ENCODE measurements at regions not wholly inside any gene's neighbourhood (a gene's known extent, or its start where the extent isn't known, plus 50 kb on each side); places are given as distances from the start of the nearest gene placed in this dataset.

GRCh38 chr10:69728335-69728870 lies 73.3 kb upstream of the COL13A1 start:
- H3K36me3 ChIP-seq (ENCODE audit: control insufficient read depth, insufficient read depth, low read length) = no peaks in the 10 kb centered on the region
- intact Hi-C loops (cut with micrococcal nuclease) = no loop called here
- no peaks in the 10 kb centered on the region for H3K4me1 ChIP-seq (ENCODE audit: control insufficient read depth, insufficient read depth, low read length)
- Mint-ChIP-seq H3K27me3 (ENCODE audit: low read depth in 2 of 2) (peaks cover 13 to 26% of the 10 kb centered on the region in 2 donors), H3K27ac (no peak overlapping the region), H3K4me3 (no peak overlapping the region), H3K4me1 (no peaks in the 10 kb centered on the region), H3K36me3 (no peaks in the 10 kb centered on the region), H3K9me3 (no peaks in the 10 kb centered on the region)
- TF ChIP-seq CTCF (IDR thresholded peaks at IDR 0.05) = no peak
- 33% methylated on average over 3 of the region's 3 CpGs for WGBS (ENCODE audit: insufficient coverage)
- H3K9me3 ChIP-seq (ENCODE audit: control insufficient read depth, insufficient read depth, low read length) = no peaks in the 10 kb centered on the region
- no peak overlapping the region for H3K27ac ChIP-seq (ENCODE audit: low read length)
- no peak for DNase-seq
- H3K4me3 ChIP-seq (ENCODE audit: low read length) = no peak overlapping the region
- no peak for ATAC-seq
- no peaks in the 10 kb centered on the region for H3K27me3 ChIP-seq (ENCODE audit: control insufficient read depth, insufficient read depth, low read length)

- Mint-ChIP-seq H3K27ac (no peak overlapping the region), H3K4me1 (peaks cover 4% of the 10 kb centered on the region in 2 donors), H3K27me3 (ENCODE audit: low read depth in 2 of 2) (peaks cover 10 to 17% of the 10 kb centered on the region in 2 donors), H3K36me3 (no peaks in the 10 kb centered on the region), H3K9me3 (no peaks in the 10 kb centered on the region), H3K4me3 (no peak overlapping the region)
- Histone ChIP-seq H3K9me3 (ENCODE audit: control insufficient read depth, insufficient read depth, low read length) (no peaks in the 10 kb centered on the region), H3K36me3 (ENCODE audit: control insufficient read depth, insufficient read depth, low read length) (no peaks in the 10 kb centered on the region), H3K4me1 (ENCODE audit: control insufficient read depth, insufficient read depth, low read length) (no peaks in the 10 kb centered on the region), H3K27ac (ENCODE audit: low read length) (no peak overlapping the region), H3K4me3 (ENCODE audit: low read length) (no peak overlapping the region), H3K27me3 (ENCODE audit: control insufficient read depth, insufficient read depth, low read length) (no peaks in the 10 kb centered on the region)
- WGBS (ENCODE audit: insufficient coverage) = 88% methylated on average over 12 of the region's 12 CpGs
- ATAC-seq = no peak
- no peak for DNase-seq
- TF ChIP-seq CTCF (IDR thresholded peaks at IDR 0.05) = no peak
- intact Hi-C loops (cut with micrococcal nuclease) = no loop called here
These were observed 72.2 kb upstream of the COL13A1 start for GRCh38 chr10:69729326-69730048.

- Histone ChIP-seq H3K9me3 (ENCODE audit: control insufficient read depth, insufficient read depth, low read length) (no peaks in the 10 kb centered on the region), H3K4me3 (ENCODE audit: low read length) (no peak overlapping the region), H3K36me3 (ENCODE audit: control insufficient read depth, insufficient read depth, low read length) (no peaks in the 10 kb centered on the region), H3K27me3 (ENCODE audit: control insufficient read depth, insufficient read depth, low read length) (no peaks in the 10 kb centered on the region), H3K27ac (ENCODE audit: low read length) (no peak overlapping the region), H3K4me1 (ENCODE audit: control insufficient read depth, insufficient read depth, low read length) (peaks cover 4% of the 10 kb centered on the region)
- WGBS (ENCODE audit: insufficient coverage) = 84% methylated on average over 16 of the region's 16 CpGs
- Mint-ChIP-seq H3K27ac (no peak overlapping the region), H3K36me3 (no peaks in the 10 kb centered on the region), H3K27me3 (ENCODE audit: low read depth in 2 of 2) (peaks cover 3 to 10% of the 10 kb centered on the region in 2 donors), H3K9me3 (no peaks in the 10 kb centered on the region), H3K4me3 (no peak overlapping the region), H3K4me1 (peaks cover 10% of the 10 kb centered on the region in 2 donors)
- intact Hi-C loops (cut with micrococcal nuclease) = no loop called here
- TF ChIP-seq CTCF (IDR thresholded peaks at IDR 0.05) = no peak
- DNase-seq (no peak), ATAC-seq (no peak)
These were observed 71.2 kb upstream of the COL13A1 start for GRCh38 chr10:69730251-69731156.
